ENCODE measurements at regions not wholly inside any gene's neighbourhood (a gene's known extent, or its start where the extent isn't known, plus 50 kb on each side); places are given as distances from the start of the nearest gene placed in this dataset.

DNA sequence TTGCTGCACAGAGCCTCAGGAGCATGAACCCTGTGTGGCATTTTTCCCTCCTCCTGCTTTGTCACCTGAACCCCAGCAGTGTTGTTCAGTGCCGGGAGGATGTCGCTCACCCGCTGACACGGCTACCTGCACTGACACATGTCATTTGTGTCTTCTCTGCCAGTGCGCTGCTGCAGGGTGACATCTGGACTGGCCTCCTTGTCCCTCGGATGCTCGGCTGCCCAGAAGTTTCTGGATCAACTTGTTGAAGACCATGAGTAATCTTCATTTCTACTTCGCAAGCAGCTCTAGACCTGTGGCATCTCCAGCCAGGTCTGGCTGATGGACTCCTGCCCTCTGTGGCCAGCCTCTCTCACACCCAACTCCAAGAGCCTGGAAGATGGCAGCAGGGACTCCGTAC is 311.1 kb upstream of the C2CD4B start:
- no CpG with 5 or more reads among the region's 9 CpGs for WGBS, 2 donors (ENCODE audit: extremely low coverage in 2 of 2, insufficient read length in 2 of 2, insufficient replicate concordance in 1 of 2)
- H2BK15ac ChIP-seq (ENCODE audit: low read length) = no peak overlapping the region
- no peak overlapping the region for H3K23ac ChIP-seq (ENCODE audit: low read depth, low read length, poor library complexity)

DNA sequence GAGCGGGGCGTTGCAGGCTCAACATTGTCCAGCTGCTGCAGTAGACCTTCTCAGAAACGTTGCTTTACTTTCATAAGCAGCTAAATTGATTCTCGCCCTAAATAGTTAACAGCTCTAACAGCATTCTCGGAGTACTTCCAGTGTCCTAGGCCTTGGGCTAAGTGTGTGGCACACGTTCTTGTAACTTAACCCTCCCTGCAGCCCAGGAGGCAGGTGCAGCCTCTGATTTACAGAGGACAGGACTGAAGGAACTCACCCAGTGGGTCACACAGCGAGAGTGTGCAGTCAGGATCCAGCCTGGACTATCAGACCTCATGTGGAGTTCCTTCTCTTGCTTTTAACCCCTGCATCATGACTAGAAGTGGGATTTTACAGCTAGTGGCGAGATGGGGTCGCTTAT is 312.8 kb upstream of the C2CD4B start:
- H3K23ac ChIP-seq (ENCODE audit: low read depth, low read length, poor library complexity) = no peak overlapping the region
- no peak overlapping the region for H3K4me3 ChIP-seq (ENCODE audit: low read length in 2 of 2)
- H2BK5ac ChIP-seq (ENCODE audit: low read length) = no peak overlapping the region
- H2BK120ac ChIP-seq (ENCODE audit: low read depth, low read length) = no peak overlapping the region
- no peak overlapping the region for H3K18ac ChIP-seq (ENCODE audit: low read length)
- no peak overlapping the region for H2AFZ ChIP-seq (ENCODE audit: low read length)
- H3K27me3 ChIP-seq (ENCODE audit: control insufficient read depth in 3 of 3, insufficient read depth in 3 of 3, low read depth in 1 of 3, low read length in 3 of 3) = no peaks in the 10 kb centered on the region
- no peaks in the 10 kb centered on the region for H3K79me1 ChIP-seq (ENCODE audit: low read depth, low read length)
- no peak overlapping the region for H3K14ac ChIP-seq (ENCODE audit: low read length)
- no CpG with 5 or more reads among the region's 9 CpGs for WGBS, 2 donors (ENCODE audit: extremely low coverage in 2 of 2, insufficient read length in 2 of 2, insufficient replicate concordance in 1 of 2)
- DNase-seq (ENCODE audit: low spot score) = no peak
- no peaks in the 10 kb centered on the region for H3K36me3 ChIP-seq (replicated peaks in 1 of 2; ENCODE audit: control insufficient read depth in 2 of 2, insufficient read depth in 2 of 2, low read length in 2 of 2)
- H4K91ac ChIP-seq (ENCODE audit: low read depth, low read length, poor library complexity) = no peak overlapping the region
- no peak overlapping the region for H3K4me2 ChIP-seq (ENCODE audit: insufficient read depth, low read length, poor library complexity, severe bottlenecking)
- H2BK12ac ChIP-seq (ENCODE audit: low read length) = no peak overlapping the region
- no peak overlapping the region for H3K27ac ChIP-seq (replicated peaks; ENCODE audit: low read length)
- H4K8ac ChIP-seq (ENCODE audit: low read depth, low read length) = no peak overlapping the region
- no peak overlapping the region for H2AK5ac ChIP-seq (ENCODE audit: low read depth, low read length)
- H3K9me3 ChIP-seq (replicated peaks in 1 of 2; ENCODE audit: control insufficient read depth in 2 of 2, insufficient read depth in 1 of 2, low read depth in 1 of 2, low read length in 2 of 2) = no peaks in the 10 kb centered on the region
- no peak overlapping the region for H3K4ac ChIP-seq (ENCODE audit: low read length)
- H3K9ac ChIP-seq (ENCODE audit: low read depth, low read length, poor library complexity) = no peak overlapping the region
- peaks cover 2 to 7% of the 10 kb centered on the region in 2 donors for H3K4me1 ChIP-seq (ENCODE audit: control insufficient read depth in 2 of 2, insufficient read depth in 1 of 2, low read depth in 1 of 2, low read length in 2 of 2)
- H2BK15ac ChIP-seq (ENCODE audit: low read length) = no peak overlapping the region

More for the DNA sequence above, 311.1 kb upstream of the C2CD4B start:
- DNase-seq (ENCODE audit: low spot score) = no peak
- no peak overlapping the region for H3K27ac ChIP-seq (replicated peaks; ENCODE audit: low read length)
- H3K14ac ChIP-seq (ENCODE audit: low read length) = no peak overlapping the region
- H2BK12ac ChIP-seq (ENCODE audit: low read length) = no peak overlapping the region
- H3K4me2 ChIP-seq (ENCODE audit: insufficient read depth, low read length, poor library complexity, severe bottlenecking) = no peak overlapping the region
- H4K8ac ChIP-seq (ENCODE audit: low read depth, low read length) = no peak overlapping the region
- H2BK5ac ChIP-seq (ENCODE audit: low read length) = no peak overlapping the region
- no peak overlapping the region for H2AK5ac ChIP-seq (ENCODE audit: low read depth, low read length)
- no peak overlapping the region for H3K18ac ChIP-seq (ENCODE audit: low read length)
- no peak overlapping the region for H3K4ac ChIP-seq (ENCODE audit: low read length)
- H3K4me1 ChIP-seq (ENCODE audit: control insufficient read depth in 2 of 2, insufficient read depth in 1 of 2, low read depth in 1 of 2, low read length in 2 of 2) = peaks cover 4 to 8% of the 10 kb centered on the region in 2 donors
- no peak overlapping the region for H3K4me3 ChIP-seq (ENCODE audit: low read length in 2 of 2)
- no peak overlapping the region for H2AFZ ChIP-seq (ENCODE audit: low read length)
- H3K27me3 ChIP-seq (ENCODE audit: control insufficient read depth in 3 of 3, insufficient read depth in 3 of 3, low read depth in 1 of 3, low read length in 3 of 3) = no peaks in the 10 kb centered on the region
- no peaks in the 10 kb centered on the region for H3K36me3 ChIP-seq (replicated peaks in 1 of 2; ENCODE audit: control insufficient read depth in 2 of 2, insufficient read depth in 2 of 2, low read length in 2 of 2)
- H2BK120ac ChIP-seq (ENCODE audit: low read depth, low read length) = no peak overlapping the region
- no peak overlapping the region for H3K9ac ChIP-seq (ENCODE audit: low read depth, low read length, poor library complexity)
- no peak overlapping the region for H4K91ac ChIP-seq (ENCODE audit: low read depth, low read length, poor library complexity)
- no peaks in the 10 kb centered on the region for H3K79me1 ChIP-seq (ENCODE audit: low read depth, low read length)
- H3K9me3 ChIP-seq (replicated peaks in 1 of 2; ENCODE audit: control insufficient read depth in 2 of 2, insufficient read depth in 1 of 2, low read depth in 1 of 2, low read length in 2 of 2) = no peaks in the 10 kb centered on the region

DNA sequence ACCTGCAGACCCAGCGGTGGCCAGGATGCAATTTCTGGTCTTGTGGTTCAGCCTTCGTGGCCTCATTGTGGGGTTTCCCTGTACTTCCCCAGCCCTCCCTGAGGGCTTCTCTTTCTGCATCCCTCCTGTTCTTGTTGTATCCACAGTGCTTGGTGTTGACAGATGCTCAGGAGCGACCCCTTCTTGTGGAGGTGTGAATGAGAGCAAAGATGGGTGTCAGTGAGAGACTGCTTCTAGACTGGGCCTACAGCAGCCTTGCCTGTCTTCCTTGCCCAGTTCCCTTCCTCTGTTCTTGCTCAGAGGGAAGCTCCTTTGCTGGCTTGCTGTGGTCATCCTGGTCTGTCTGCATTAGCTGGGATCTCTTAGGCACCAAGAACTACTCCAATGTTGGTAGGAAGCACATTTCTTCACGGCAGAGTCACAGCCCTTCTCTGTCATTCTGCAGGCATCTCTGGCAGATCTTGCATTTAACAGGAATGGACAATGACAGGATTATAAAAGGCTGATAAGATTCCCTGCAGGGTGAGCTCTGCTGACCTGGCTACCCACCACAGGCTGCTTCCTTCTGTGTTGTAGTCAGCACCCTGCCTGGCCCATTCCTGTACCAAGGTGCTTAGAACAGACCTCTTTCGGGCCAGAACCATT is 317.8 kb upstream of the C2CD4B start:
- no peak overlapping the region for H3K18ac ChIP-seq (ENCODE audit: low read length)
- DNase-seq (ENCODE audit: low spot score) = peak; percentile 33
- H3K79me1 ChIP-seq (ENCODE audit: low read depth, low read length) = no peaks in the 10 kb centered on the region
- H2BK120ac ChIP-seq (ENCODE audit: low read depth, low read length) = no peak overlapping the region
- no peaks in the 10 kb centered on the region for H3K9me3 ChIP-seq (replicated peaks in 1 of 2; ENCODE audit: control insufficient read depth in 2 of 2, insufficient read depth in 1 of 2, low read depth in 1 of 2, low read length in 2 of 2)
- no peak overlapping the region for H2BK15ac ChIP-seq (ENCODE audit: low read length)
- no peak overlapping the region for H4K8ac ChIP-seq (ENCODE audit: low read depth, low read length)
- peaks cover 13% of the 10 kb centered on the region in 2 donors for H3K4me1 ChIP-seq (ENCODE audit: control insufficient read depth in 2 of 2, insufficient read depth in 1 of 2, low read depth in 1 of 2, low read length in 2 of 2)
- H3K36me3 ChIP-seq (replicated peaks in 1 of 2; ENCODE audit: control insufficient read depth in 2 of 2, insufficient read depth in 2 of 2, low read length in 2 of 2) = no peaks in the 10 kb centered on the region
- no peak overlapping the region for H2BK5ac ChIP-seq (ENCODE audit: low read length)
- no peak overlapping the region for H3K27ac ChIP-seq (replicated peaks; ENCODE audit: low read length)
- no peak overlapping the region for H4K91ac ChIP-seq (ENCODE audit: low read depth, low read length, poor library complexity)
- H3K4me3 ChIP-seq (ENCODE audit: low read length in 2 of 2) = no peak overlapping the region
- no peak overlapping the region for H3K14ac ChIP-seq (ENCODE audit: low read length)
- no peak overlapping the region for H3K4me2 ChIP-seq (ENCODE audit: insufficient read depth, low read length, poor library complexity, severe bottlenecking)
- H3K9ac ChIP-seq (ENCODE audit: low read depth, low read length, poor library complexity) = peak overlapping the region; percentile 7
- H3K27me3 ChIP-seq (ENCODE audit: control insufficient read depth in 3 of 3, insufficient read depth in 3 of 3, low read depth in 1 of 3, low read length in 3 of 3) = no peaks in the 10 kb centered on the region
- H3K4ac ChIP-seq (ENCODE audit: low read length) = no peak overlapping the region
- H3K23ac ChIP-seq (ENCODE audit: low read depth, low read length, poor library complexity) = no peak overlapping the region
- H2AFZ ChIP-seq (ENCODE audit: low read length) = peak overlapping the region; percentile 73
- no peak overlapping the region for H2BK12ac ChIP-seq (ENCODE audit: low read length)
- no peak overlapping the region for H2AK5ac ChIP-seq (ENCODE audit: low read depth, low read length)
- no CpG with 5 or more reads among the region's 5 CpGs for WGBS, 2 donors (ENCODE audit: extremely low coverage in 2 of 2, insufficient read length in 2 of 2, insufficient replicate concordance in 1 of 2)

DNA sequence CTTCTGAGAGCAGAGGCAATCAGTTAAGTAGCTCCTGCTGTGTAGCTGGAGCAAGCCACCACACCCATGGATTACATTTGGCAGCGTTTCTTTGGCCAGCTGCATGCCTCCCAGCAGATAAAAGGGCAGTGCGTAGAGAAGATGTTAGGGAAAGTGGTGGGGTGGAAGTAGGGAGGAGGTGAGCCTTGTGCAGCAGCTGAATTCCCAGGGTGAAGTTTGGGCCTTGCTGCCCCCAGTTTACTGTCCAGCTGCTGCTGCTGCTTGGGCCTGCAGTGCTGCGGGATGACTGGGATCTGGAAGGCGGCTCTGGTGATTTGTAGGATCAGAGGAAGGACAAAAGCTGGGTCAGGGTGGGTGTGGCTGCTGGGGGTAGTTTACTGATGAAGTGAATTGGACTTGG is 318.7 kb upstream of the C2CD4B start:
- no CpG with 5 or more reads among the region's 4 CpGs for WGBS, 2 donors (ENCODE audit: extremely low coverage in 2 of 2, insufficient read length in 2 of 2, insufficient replicate concordance in 1 of 2)
- Histone ChIP-seq H3K36me3 (replicated peaks in 1 of 2; ENCODE audit: control insufficient read depth in 2 of 2, insufficient read depth in 2 of 2, low read length in 2 of 2) (no peaks in the 10 kb centered on the region), H3K4me3 (ENCODE audit: low read length in 2 of 2) (no peak overlapping the region)

More for the DNA sequence above, 318.7 kb upstream of the C2CD4B start:
- H3K4me1 ChIP-seq (ENCODE audit: control insufficient read depth in 2 of 2, insufficient read depth in 1 of 2, low read depth in 1 of 2, low read length in 2 of 2) = peaks cover 13% of the 10 kb centered on the region in 2 donors
- no peak overlapping the region for H3K9ac ChIP-seq (ENCODE audit: low read depth, low read length, poor library complexity)
- H3K18ac ChIP-seq (ENCODE audit: low read length) = no peak overlapping the region
- H4K91ac ChIP-seq (ENCODE audit: low read depth, low read length, poor library complexity) = no peak overlapping the region
- H3K27ac ChIP-seq (replicated peaks; ENCODE audit: low read length) = no peak overlapping the region
- no peak overlapping the region for H3K14ac ChIP-seq (ENCODE audit: low read length)
- no peak overlapping the region for H2BK12ac ChIP-seq (ENCODE audit: low read length)
- no peak overlapping the region for H4K8ac ChIP-seq (ENCODE audit: low read depth, low read length)
- H3K4me2 ChIP-seq (ENCODE audit: insufficient read depth, low read length, poor library complexity, severe bottlenecking) = no peak overlapping the region
- H3K9me3 ChIP-seq (replicated peaks in 1 of 2; ENCODE audit: control insufficient read depth in 2 of 2, insufficient read depth in 1 of 2, low read depth in 1 of 2, low read length in 2 of 2) = no peaks in the 10 kb centered on the region
- no peak overlapping the region for H2BK5ac ChIP-seq (ENCODE audit: low read length)
- no peak overlapping the region for H2BK120ac ChIP-seq (ENCODE audit: low read depth, low read length)
- no peak overlapping the region for H3K4ac ChIP-seq (ENCODE audit: low read length)
- no peaks in the 10 kb centered on the region for H3K79me1 ChIP-seq (ENCODE audit: low read depth, low read length)
- no peak overlapping the region for H3K23ac ChIP-seq (ENCODE audit: low read depth, low read length, poor library complexity)
- DNase-seq (ENCODE audit: low spot score) = no peak
- no peak overlapping the region for H2AFZ ChIP-seq (ENCODE audit: low read length)
- no peaks in the 10 kb centered on the region for H3K27me3 ChIP-seq (ENCODE audit: control insufficient read depth in 3 of 3, insufficient read depth in 3 of 3, low read depth in 1 of 3, low read length in 3 of 3)
- H2BK15ac ChIP-seq (ENCODE audit: low read length) = no peak overlapping the region
- H2AK5ac ChIP-seq (ENCODE audit: low read depth, low read length) = no peak overlapping the region
